ENCODE measurements at regions not wholly inside any gene's neighbourhood (a gene's known extent, or its start where the extent isn't known, plus 50 kb on each side); places are given as distances from the start of the nearest gene placed in this dataset.

GRCh38 chr18:25005541-25006403 is 346.2 kb downstream of the ZNF521 start:
- Histone ChIP-seq H3K56ac (ENCODE audit: extremely low read depth, insufficient read depth, low read length) (no peak overlapping the region), H3K9me3 (ENCODE audit: control insufficient read depth, insufficient read depth, low read length) (peaks cover 3% of the 10 kb centered on the region; the same call in 1 of the 2 replicates), H3K23ac (ENCODE audit: low read depth, low read length) (no peak overlapping the region), H3K79me1 (ENCODE audit: low read depth in 1 of 2, low read length in 2 of 2) (no peaks in the 10 kb centered on the region), H3K4me3 (ENCODE audit: insufficient read depth, low read depth, low read length) (no peak overlapping the region), H3K27ac (ENCODE audit: insufficient read depth, low read length) (peak overlapping the region; percentile 89), H4K20me1 (ENCODE audit: insufficient read depth, low read length) (no peaks in the 10 kb centered on the region), H2BK20ac (ENCODE audit: low read depth, low read length) (peak overlapping the region; percentile 22; the same call in 1 of the 2 replicates), H3K18ac (ENCODE audit: low read depth, low read length) (peak overlapping the region; percentile 72), H2AFZ (replicated peaks; ENCODE audit: low read length, poor library complexity) (peak overlapping the region; percentile 40), H2BK15ac (ENCODE audit: low read depth, low read length) (0 out of 3 replicates have a peak overlapping the region, but pooled peaks have one; percentile 3), H3K27me3 (ENCODE audit: control insufficient read depth, insufficient read depth, low read length) (no peaks in the 10 kb centered on the region; the same call in 1 of the 2 replicates), H4K5ac (ENCODE audit: low read depth, low read length) (peak overlapping the region; percentile 61; the same call in 1 of the 2 replicates), H3K36me3 (ENCODE audit: control insufficient read depth, insufficient read depth, low read length) (no peaks in the 10 kb centered on the region), H3K4ac (ENCODE audit: low read depth, low read length) (peak overlapping the region; percentile 28), H2AK5ac (ENCODE audit: low read depth, low read length) (no peak overlapping the region), H4K91ac (ENCODE audit: insufficient read depth, low read depth, low read length) (no peak overlapping the region), H2AK9ac (replicated peaks; ENCODE audit: low read depth, low read length, poor library complexity) (no peak overlapping the region), H2BK5ac (ENCODE audit: low read depth, low read length, poor library complexity, severe bottlenecking) (no peak overlapping the region), H3K4me1 (ENCODE audit: control insufficient read depth, insufficient read depth, low read length) (peaks cover 4% of the 10 kb centered on the region; the same call in 1 of the 2 replicates), H2BK120ac (ENCODE audit: low read depth, low read length) (peak overlapping the region; percentile 20; the same call in 1 of the 2 replicates), H3K14ac (replicated peaks; ENCODE audit: low read depth, low read length) (peak overlapping the region; percentile 65; the same call in 1 of the 2 replicates), H3K4me2 (ENCODE audit: low read depth, low read length) (peak overlapping the region; percentile 43), H3K9ac (ENCODE audit: low read depth, low read length) (no peak overlapping the region), H4K8ac (ENCODE audit: low read depth in 2 of 2, low read length in 2 of 2) (peak overlapping the region in 1 of 2 experiments; percentile 62; a peak in 2 of 4 replicates), H3K9me1 (ENCODE audit: insufficient read depth, low read length) (peaks cover 2% of the 10 kb centered on the region; the same call in 1 of the 2 replicates)
- DNase-seq: peak; percentile 49
- ChIA-PET POLR2A (ENCODE audit: unreplicated experiment) (interaction anchor here (0.5 to 0.6 kb wide), 2 partner anchors 19 to 39 kb away, joined by 3 to 5 read pairs; no protein-coding TSS in a partner anchor), CTCF (no interaction called here)
- BruUV-seq (replicated peaks): no TSS peak
- in situ Hi-C loops (cut with MboI; ENCODE audit: low sequenced_read_pairs) (no loop called here), intact Hi-C loops (cut with micrococcal nuclease) (no loop called here), dilution Hi-C loops (cut with HindIII; ENCODE audit: low sequenced_read_pairs, unreplicated experiment) (no loop called here)
- peak; percentile 73 for ATAC-seq (ENCODE audit: low read depth)
- no CpG with 5 or more reads among the region's 6 CpGs for WGBS, 2 experiments (ENCODE audit: extremely low coverage in 2 of 2, insufficient read length in 1 of 2)
- TF ChIP-seq ELK1 (IDR thresholded peaks at IDR 0.05; ENCODE audit: borderline replicate concordance, low read depth, low read length) (no peak), FOS (IDR thresholded peaks at IDR 0.05; ENCODE audit: low read depth, low read length) (0 out of 2 replicates have a peak, but pooled peaks have one; percentile 15)
